Heart left ventricle (tissue), 13 donors: ENCODE measurements at regions not wholly inside any gene's neighbourhood (a gene's known extent, or its start where the extent isn't known, plus 50 kb on each side); places are given as distances from the start of the nearest gene placed in this dataset.

Experiments
- POLR2A ChIP-seq, 2 donors: fragments of 450-650 bp; IDR thresholded peaks; one replicate each; pipeline ENCODE4 v1.6.1; 2017; ENCODE audit warnings: antibody characterized with exemption in 2 of 2, mild to moderate bottlenecking in 2 of 2, moderate library complexity in 2 of 2
- TF ChIP-seq, protein P1 (sequence below), 12 donors: fragments of 200-600 bp; sonication (generic) in 4 of 12; IDR thresholded peaks; one replicate each; pipeline versions ENCODE4 v1.5.0 to v1.8.0; 2018 to 2022; ENCODE audit warnings: antibody characterized with exemption in 12 of 12, mild to moderate bottlenecking in 5 of 12
- donor health status: ischemic (EF 13 %, LVEDD 7.1; RV severe dilation, severe dysfunction).
- donor health status: DM: no; HTN: yes; CAD: no.
- donor health status: DM: no; HTN: no; CAD: no.
- donor health status: ischemic (EF 25% LVEDD 6.9; RV normal size, moderate dysfunction).
- donor health status: ischemic (EF 25% LVEDD 5.7; RV mildly dilated, moderate dysfunction).
- donor health status: ischemic (EF 35%, LVEDD 5.7; RV mildly dilated, moderate dysfunction).
- donor health status: nonischemic (EF 11% LVEDD 7.7; RV severe dilation, severe dysfunction).
- donor health status: DM: yes; HTN: yes; CAD: no.
- donor health status: PGD.
- donor health status: ischemic (EF 29% LVEDD 5.4; RV normal size, mild dysfunction).
- donor health status: nonischemic (EF 23%, LVEDD 6.1; RV moderate dilation, normal function).

DNA sequence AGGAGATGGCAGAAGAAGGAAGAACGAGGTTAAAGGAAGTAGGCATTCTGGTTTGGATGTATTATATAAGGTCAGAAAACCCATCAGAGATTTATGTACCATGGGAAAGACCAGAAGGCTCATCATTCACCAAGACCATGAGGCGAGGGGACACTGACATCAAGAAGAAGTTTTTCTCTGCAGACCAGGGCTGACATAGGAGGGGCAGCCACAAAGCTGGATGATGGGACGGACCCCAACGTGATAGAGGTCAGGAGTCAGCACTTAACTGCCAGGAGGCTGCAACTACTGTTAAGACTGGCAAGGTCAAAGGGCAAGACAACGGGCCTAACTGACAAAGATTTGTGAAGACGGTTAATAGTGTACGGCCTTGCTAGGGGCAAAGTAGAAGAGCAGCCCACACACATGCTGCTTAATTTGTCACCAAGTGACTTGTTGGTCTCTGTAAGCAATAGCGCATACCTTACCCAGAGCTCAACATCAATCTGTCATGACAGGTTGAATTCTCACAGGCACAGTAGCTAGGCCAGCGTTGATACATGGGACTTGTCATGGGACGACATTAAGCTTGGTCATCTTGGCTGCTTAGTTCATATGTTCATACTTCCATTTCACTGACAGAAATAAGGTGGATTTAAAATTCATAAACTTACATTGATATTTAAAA, 579.7 kb upstream of the CDH10 start:
- TF ChIP-seq POLR2A (IDR thresholded peaks at IDR 0.05), result no peak
- TF ChIP-seq, protein P1, sequence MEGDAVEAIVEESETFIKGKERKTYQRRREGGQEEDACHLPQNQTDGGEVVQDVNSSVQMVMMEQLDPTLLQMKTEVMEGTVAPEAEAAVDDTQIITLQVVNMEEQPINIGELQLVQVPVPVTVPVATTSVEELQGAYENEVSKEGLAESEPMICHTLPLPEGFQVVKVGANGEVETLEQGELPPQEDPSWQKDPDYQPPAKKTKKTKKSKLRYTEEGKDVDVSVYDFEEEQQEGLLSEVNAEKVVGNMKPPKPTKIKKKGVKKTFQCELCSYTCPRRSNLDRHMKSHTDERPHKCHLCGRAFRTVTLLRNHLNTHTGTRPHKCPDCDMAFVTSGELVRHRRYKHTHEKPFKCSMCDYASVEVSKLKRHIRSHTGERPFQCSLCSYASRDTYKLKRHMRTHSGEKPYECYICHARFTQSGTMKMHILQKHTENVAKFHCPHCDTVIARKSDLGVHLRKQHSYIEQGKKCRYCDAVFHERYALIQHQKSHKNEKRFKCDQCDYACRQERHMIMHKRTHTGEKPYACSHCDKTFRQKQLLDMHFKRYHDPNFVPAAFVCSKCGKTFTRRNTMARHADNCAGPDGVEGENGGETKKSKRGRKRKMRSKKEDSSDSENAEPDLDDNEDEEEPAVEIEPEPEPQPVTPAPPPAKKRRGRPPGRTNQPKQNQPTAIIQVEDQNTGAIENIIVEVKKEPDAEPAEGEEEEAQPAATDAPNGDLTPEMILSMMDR (IDR thresholded peaks at IDR 0.05), result no peak
